Activated naive CD4-positive, alpha-beta T cell treated with anti-CD3 and anti-CD28 coated beads, Interleukin-2, amount 50 U/mL, for 24 hours (primary cell): ENCODE measurements at regions not wholly inside any gene's neighbourhood (a gene's known extent, or its start where the extent isn't known, plus 50 kb on each side); places are given as distances from the start of the nearest gene placed in this dataset.
A peak's percentile ranks its signal among the peaks of the same experiment; 100 is the strongest.
"Not testable (repeated sequence)": the region's sequence is repeated elsewhere in the genome, so short reads cannot be mapped to it uniquely, and the experiment has no call there.

ENCODE experiments used
- H3K27ac Mint-ChIP-seq: one replicate; pipeline ENCODE4 v1.8.0; 2021; ENCODE audit warnings: mild to moderate bottlenecking, mixed read lengths
- H3K27me3 Mint-ChIP-seq: one replicate; pipeline ENCODE4 v1.8.0; 2021; ENCODE audit warnings: mixed read lengths
- H3K36me3 Mint-ChIP-seq: one replicate; pipeline ENCODE4 v1.8.0; 2021; ENCODE audit warnings: mixed read lengths
- H3K4me1 Mint-ChIP-seq: one replicate; pipeline ENCODE4 v1.8.0; 2021; ENCODE audit warnings: mixed read lengths
- H3K4me3 Mint-ChIP-seq: one replicate; pipeline ENCODE4 v1.8.0; 2021; ENCODE audit warnings: mild to moderate bottlenecking, mixed read lengths
- H3K9me3 Mint-ChIP-seq: one replicate; pipeline ENCODE4 v1.8.0; 2021; ENCODE audit warnings: mixed read lengths

GRCh38 chr3:27779176-27779575, 57.1 kb upstream of the EOMES start:
- Mint-ChIP-seq H3K27ac (no peak overlapping the region), H3K9me3 (no peaks in the 10 kb centered on the region), H3K36me3 (no peaks in the 10 kb centered on the region), H3K4me1 (no peaks in the 10 kb centered on the region), H3K4me3 (no peak overlapping the region), H3K27me3 (no peaks in the 10 kb centered on the region)

- no peak overlapping the region for H3K27ac Mint-ChIP-seq
- no peaks in the 10 kb centered on the region for H3K27me3 Mint-ChIP-seq
- no peak overlapping the region for H3K4me3 Mint-ChIP-seq
- H3K9me3 Mint-ChIP-seq: no peaks in the 10 kb centered on the region
- peaks cover 4% of the 10 kb centered on the region for H3K36me3 Mint-ChIP-seq
- H3K4me1 Mint-ChIP-seq: no peaks in the 10 kb centered on the region
Observed at GRCh38 chr3:27789420-27789819, 67.3 kb upstream of the EOMES start.

GRCh38 chr3:27791956-27792355, 69.8 kb upstream of the EOMES start:
- Mint-ChIP-seq H3K27me3 (no peaks in the 10 kb centered on the region), H3K4me3 (no peak overlapping the region), H3K9me3 (no peaks in the 10 kb centered on the region), H3K36me3 (peaks cover 4% of the 10 kb centered on the region), H3K27ac (no peak overlapping the region), H3K4me1 (peaks cover 5% of the 10 kb centered on the region)

- Mint-ChIP-seq H3K4me3 (no peak overlapping the region), H3K9me3 (no peaks in the 10 kb centered on the region), H3K27ac (peak overlapping the region; percentile 63), H3K4me1 (peaks cover 5% of the 10 kb centered on the region), H3K36me3 (peaks cover 4% of the 10 kb centered on the region), H3K27me3 (no peaks in the 10 kb centered on the region)
Observed at GRCh38 chr3:27792869-27793268, 70.7 kb upstream of the EOMES start.

GRCh38 chr3:27794211-27794610, 72.1 kb upstream of the EOMES start:
- Mint-ChIP-seq H3K9me3 (no peaks in the 10 kb centered on the region), H3K27me3 (no peaks in the 10 kb centered on the region)

GRCh38 chr3:27796365-27796875, 74.3 kb upstream of the EOMES start:
- peaks cover 5% of the 10 kb centered on the region for H3K4me1 Mint-ChIP-seq
- peaks cover 2% of the 10 kb centered on the region for H3K36me3 Mint-ChIP-seq
- no peak overlapping the region for H3K27ac Mint-ChIP-seq
- no peaks in the 10 kb centered on the region for H3K9me3 Mint-ChIP-seq
- no peak overlapping the region for H3K4me3 Mint-ChIP-seq
- H3K27me3 Mint-ChIP-seq: no peaks in the 10 kb centered on the region

More at GRCh38 chr3:27794211-27794610, 72.1 kb upstream of the EOMES start:
- Mint-ChIP-seq H3K36me3 (peaks cover 4% of the 10 kb centered on the region), H3K4me3 (no peak overlapping the region), H3K27ac (no peak overlapping the region), H3K4me1 (peaks cover 5% of the 10 kb centered on the region)

- Mint-ChIP-seq H3K4me1 (peaks cover 5% of the 10 kb centered on the region), H3K36me3 (peaks cover 2% of the 10 kb centered on the region), H3K27me3 (no peaks in the 10 kb centered on the region), H3K4me3 (no peak overlapping the region), H3K27ac (no peak overlapping the region), H3K9me3 (no peaks in the 10 kb centered on the region)
Observed at GRCh38 chr3:27797773-27798172, 75.7 kb upstream of the EOMES start.

GRCh38 chr3:27800261-27800660, 78.1 kb upstream of the EOMES start:
- peaks cover 5% of the 10 kb centered on the region for H3K4me1 Mint-ChIP-seq
- no peaks in the 10 kb centered on the region for H3K27me3 Mint-ChIP-seq
- no peak overlapping the region for H3K27ac Mint-ChIP-seq
- H3K4me3 Mint-ChIP-seq: no peak overlapping the region
- no peaks in the 10 kb centered on the region for H3K36me3 Mint-ChIP-seq
- H3K9me3 Mint-ChIP-seq: no peaks in the 10 kb centered on the region

- H3K9me3 Mint-ChIP-seq: no peaks in the 10 kb centered on the region
- H3K27ac Mint-ChIP-seq: no peak overlapping the region
- peaks cover 4% of the 10 kb centered on the region for H3K4me1 Mint-ChIP-seq
- H3K36me3 Mint-ChIP-seq: no peaks in the 10 kb centered on the region
- H3K4me3 Mint-ChIP-seq: no peak overlapping the region
- H3K27me3 Mint-ChIP-seq: no peaks in the 10 kb centered on the region
Observed at GRCh38 chr3:27802425-27802824, 80.3 kb upstream of the EOMES start.

GRCh38 chr3:27802849-27803248, 80.7 kb upstream of the EOMES start:
- Mint-ChIP-seq H3K4me3 (no peak overlapping the region), H3K27me3 (no peaks in the 10 kb centered on the region), H3K9me3 (no peaks in the 10 kb centered on the region), H3K36me3 (no peaks in the 10 kb centered on the region), H3K27ac (no peak overlapping the region), H3K4me1 (peaks cover 4% of the 10 kb centered on the region)

- no peaks in the 10 kb centered on the region for H3K27me3 Mint-ChIP-seq
- no peaks in the 10 kb centered on the region for H3K36me3 Mint-ChIP-seq
- H3K4me3 Mint-ChIP-seq: no peak overlapping the region
- H3K27ac Mint-ChIP-seq: peak overlapping the region; percentile 26
- no peaks in the 10 kb centered on the region for H3K9me3 Mint-ChIP-seq
- peaks cover 4% of the 10 kb centered on the region for H3K4me1 Mint-ChIP-seq
Observed at GRCh38 chr3:27805282-27805681, 83.2 kb upstream of the EOMES start.

- Mint-ChIP-seq H3K27me3 (no peaks in the 10 kb centered on the region), H3K27ac (no peak overlapping the region), H3K4me3 (no peak overlapping the region), H3K36me3 (peaks cover 2% of the 10 kb centered on the region), H3K9me3 (no peaks in the 10 kb centered on the region), H3K4me1 (no peaks in the 10 kb centered on the region)
Observed at GRCh38 chr3:27813255-27813654, 91.1 kb upstream of the EOMES start.

GRCh38 chr3:27821609-27822008, 99.5 kb upstream of the EOMES start:
- not testable (repeated sequence) for H3K9me3 Mint-ChIP-seq, H3K27me3 Mint-ChIP-seq, H3K4me1 Mint-ChIP-seq, H3K4me3 Mint-ChIP-seq, H3K27ac Mint-ChIP-seq, H3K36me3 Mint-ChIP-seq

GRCh38 chr3:27824312-27825200, 102.4 kb upstream of the EOMES start:
- H3K36me3 Mint-ChIP-seq: no peaks in the 10 kb centered on the region
- H3K4me3 Mint-ChIP-seq: no peak overlapping the region
- no peak overlapping the region for H3K27ac Mint-ChIP-seq
- no peaks in the 10 kb centered on the region for H3K27me3 Mint-ChIP-seq
- peaks cover 15% of the 10 kb centered on the region for H3K4me1 Mint-ChIP-seq
- H3K9me3 Mint-ChIP-seq: no peaks in the 10 kb centered on the region

GRCh38 chr3:27826448-27826847, 104.3 kb upstream of the EOMES start:
- no peak overlapping the region for H3K4me3 Mint-ChIP-seq
- no peaks in the 10 kb centered on the region for H3K27me3 Mint-ChIP-seq
- H3K36me3 Mint-ChIP-seq: no peaks in the 10 kb centered on the region

GRCh38 chr3:27827041-27827440, 104.9 kb upstream of the EOMES start:
- H3K27ac Mint-ChIP-seq: no peak overlapping the region
- peaks cover under 1% of the 10 kb centered on the region for H3K9me3 Mint-ChIP-seq
- peaks cover 15% of the 10 kb centered on the region for H3K4me1 Mint-ChIP-seq
- H3K4me3 Mint-ChIP-seq: no peak overlapping the region
- H3K36me3 Mint-ChIP-seq: no peaks in the 10 kb centered on the region
- no peaks in the 10 kb centered on the region for H3K27me3 Mint-ChIP-seq

More at GRCh38 chr3:27826448-27826847, 104.3 kb upstream of the EOMES start:
- Mint-ChIP-seq H3K9me3 (no peaks in the 10 kb centered on the region), H3K4me1 (peaks cover 15% of the 10 kb centered on the region), H3K27ac (no peak overlapping the region)
